HCT116 (cell line): ENCODE measurements at regions not wholly inside any gene's neighbourhood (a gene's known extent, or its start where the extent isn't known, plus 50 kb on each side); places are given as distances from the start of the nearest gene placed in this dataset.
"Not testable (repeated sequence)": the region's sequence is repeated elsewhere in the genome, so short reads cannot be mapped to it uniquely, and the experiment has no call there.

Experiments
- ATAC-seq: fragments of 200-7000 bp; cut with Tn5 transposase; 2 replicates; pipeline ENCODE4 v1.9.1; 2020; ENCODE audit warnings: mild to moderate bottlenecking, moderate library complexity
- BruUV-seq: library from RNA; stranded (reverse); fragments of 400-500 nt; replicated peaks from 2 replicates; lab custom pipeline; 2021; lab: Mats Ljungman, UMichigan
- CTCF ChIA-PET: fragments of 300-600 bp; sonication (Branson Sonifier 250); formaldehyde crosslinking; loops from one replicate; lab custom pipeline; 2021; ENCODE audit warnings: antibody characterized with exemption; lab: Charles Lee
- POLR2A ChIA-PET: fragments of 300-600, 350-600 bp; sonication (Branson Sonifier 250); formaldehyde crosslinking; loops from one replicate; lab custom pipeline; 2021; ENCODE audit warnings: antibody characterized with exemption; lab: Charles Lee
- RAD21 ChIA-PET, 2 experiments: fragments of 300-600 bp; sonication (Branson Sonifier 250); formaldehyde crosslinking; loops; one replicate each; lab custom pipeline; 2023; ENCODE audit warnings: low total read pairs in 2 of 2; ENCODE audit not compliant: uncharacterized antibody in 2 of 2, unreplicated experiment in 2 of 2, low non-redundant PET in 1 of 2; lab: Charles Lee
- DNase-seq: peaks from one replicate; pipeline ENCODE4 v3.0.0-alpha.2; 2010; ENCODE audit warnings: low read depth, low spot score
- H2AFZ ChIP-seq: fragments of 200-600 bp; shearing (Covaris generic), sonication (generic); 2 replicates; pipeline ENCODE4 v1.6.1; 2017; ENCODE audit warnings: low read depth, mixed run types, mixed read lengths, antibody characterized with exemption, low read length; ENCODE audit not compliant: poor library complexity, severe bottlenecking
- H3K27ac ChIP-seq: 2 replicates; pipeline ENCODE4 v1.5.1; 2012; ENCODE audit warnings: low read depth, low read length
- H3K27me3 ChIP-seq: fragments of 200-600 bp; sonication (generic); 2 replicates; pipeline ENCODE4 v1.6.1; 2016; ENCODE audit warnings: mixed run types, low read length, mixed read lengths; ENCODE audit not compliant: insufficient read depth
- H3K36me3 ChIP-seq, 2 experiments: fragments of 200-500 bp in 1 of 2; fragments of 200-600 bp in 1 of 2; sonication (Bioruptor generic) in 1 of 2; sonication (generic) in 1 of 2; 2 replicates each; pipeline versions ENCODE4 v1.5.1 to v1.6.1; 2014 to 2016; ENCODE audit warnings: low read length in 2 of 2, inconsistent platforms in 1 of 2, mixed read lengths in 1 of 2, mixed run types in 1 of 2; ENCODE audit not compliant: insufficient read depth in 2 of 2, control insufficient read depth in 1 of 2
- H3K4me1 ChIP-seq, 2 experiments: fragments of 200-600 bp in 1 of 2; sonication (generic) in 1 of 2; 2 replicates each; pipeline versions ENCODE4 v1.5.1 to v1.6.1; 2012 to 2017; ENCODE audit warnings: low read length in 2 of 2, inconsistent platforms in 1 of 2, mild to moderate bottlenecking in 1 of 2, mixed read lengths in 1 of 2, mixed run types in 1 of 2, moderate library complexity in 1 of 2; ENCODE audit not compliant: insufficient read depth in 2 of 2, control insufficient read depth in 1 of 2
- H3K4me2 ChIP-seq: fragments of 200-600 bp; sonication (generic); 2 replicates; pipeline ENCODE4 v1.6.1; 2017; ENCODE audit warnings: mixed run types, low read length, mixed read lengths
- H3K4me3 ChIP-seq, 2 experiments: fragments of 200-600 bp in 1 of 2; sonication (generic) in 1 of 2; replicated peaks in 1 of 2; 2 replicates each; pipeline ENCODE4 v1.5.1; 2011 to 2016; ENCODE audit warnings: low read length in 2 of 2, control low read depth in 1 of 2, low read depth in 1 of 2, mild to moderate bottlenecking in 1 of 2, mixed read lengths in 1 of 2, mixed run types in 1 of 2
- H3K79me2 ChIP-seq: fragments of 200-600 bp; sonication (generic); 2 replicates; pipeline ENCODE4 v1.6.1; 2017; ENCODE audit warnings: mild to moderate bottlenecking, mixed run types, low read length, moderate library complexity, mixed read lengths; ENCODE audit not compliant: insufficient read depth
- H3K9ac ChIP-seq: fragments of 200-600 bp; sonication (generic); 2 replicates; pipeline ENCODE4 v1.6.1; 2016; ENCODE audit warnings: low read length, mixed read lengths
- H3K9me2 ChIP-seq: fragments of 200-600 bp; sonication (generic), shearing (Covaris generic); 2 replicates; pipeline ENCODE4 v1.6.1; 2017; ENCODE audit warnings: mixed run types, mild to moderate bottlenecking, moderate library complexity; ENCODE audit not compliant: insufficient read depth
- H3K9me3 ChIP-seq, 2 experiments: fragments of 200-500 bp in 1 of 2; fragments of 200-600 bp in 1 of 2; sonication (Bioruptor generic) in 1 of 2; sonication (generic) in 1 of 2; 2 replicates each; pipeline ENCODE4 v1.6.1; 2014 to 2017; ENCODE audit warnings: low read length in 2 of 2, mixed read lengths in 2 of 2, inconsistent platforms in 1 of 2, low read depth in 1 of 2, mild to moderate bottlenecking in 1 of 2, mixed run types in 1 of 2, moderate library complexity in 1 of 2; ENCODE audit not compliant: control insufficient read depth in 1 of 2, insufficient read depth in 1 of 2
- H4K20me1 ChIP-seq: fragments of 200-600 bp; sonication (generic), shearing (Covaris generic); 2 replicates; pipeline ENCODE4 v1.6.1; 2017; ENCODE audit warnings: mixed run types, mild to moderate bottlenecking, moderate library complexity; ENCODE audit not compliant: insufficient read depth
- EGR1 ChIP-seq: IDR thresholded peaks from 2 replicates; pipeline ENCODE4 v1.6.1; 2012; ENCODE audit warnings: low read depth
- EZH2 ChIP-seq: fragments of 200-600 bp; sonication (generic); IDR thresholded peaks from 2 replicates; pipeline ENCODE4 v1.6.1; 2017; ENCODE audit warnings: antibody characterized with exemption, mixed run types
- EZH2phosphoT487 ChIP-seq: fragments of 200-600 bp; IDR thresholded peaks from 2 replicates; pipeline ENCODE4 v1.6.1; 2018; ENCODE audit warnings: antibody characterized with exemption, borderline replicate concordance
- FOSL1 ChIP-seq: IDR thresholded peaks from 2 replicates; pipeline ENCODE4 v1.6.1; 2012; ENCODE audit warnings: low read depth
- JUND ChIP-seq: IDR thresholded peaks from 2 replicates; pipeline ENCODE4 v1.6.1; 2012
- MAX ChIP-seq: IDR thresholded peaks from 2 replicates; pipeline ENCODE4 v1.6.1; 2012
- POLR2A ChIP-seq: IDR thresholded peaks from 2 replicates; pipeline ENCODE4 v1.7.0; 2011; ENCODE audit warnings: borderline replicate concordance; ENCODE audit not compliant: insufficient read depth, insufficient read length; ENCODE audit errors: extremely low read depth
- SP1 ChIP-seq: IDR thresholded peaks from 2 replicates; pipeline ENCODE4 v1.6.1; 2012; ENCODE audit warnings: low read depth
- ZNF274 ChIP-seq: fragments of 200-500 bp; sonication (Bioruptor generic); IDR thresholded peaks from 2 replicates; pipeline ENCODE4 v1.6.1; 2014; ENCODE audit warnings: mild to moderate bottlenecking, low read depth, low read length, inconsistent platforms
- intact Hi-C: fragments of 100-400 bp; cut with micrococcal nuclease; formaldehyde crosslinking; loops from 2 replicates; pipeline ENCODE4 v1.10.0; 2022

- CTCF ChIA-PET, result no interaction called here
- H3K27me3 ChIP-seq, result peaks cover 3% of the 10 kb centered on the region; the same call in 1 of the 2 replicates
Observed at GRCh38 chr6:166236596-166236995, 68.9 kb upstream of the TBXT start.

GRCh38 chr6:166235666-166236292, 68.1 kb upstream of the TBXT start:
- intact Hi-C loops, result no loop called here
- POLR2A ChIA-PET, result no interaction called here
- Histone ChIP-seq H3K27me3 (peaks cover 3% of the 10 kb centered on the region; the same call in 1 of the 2 replicates), H3K4me3 (no peak overlapping the region), H3K9ac (no peak overlapping the region), H4K20me1 (no peaks in the 10 kb centered on the region), H3K27ac (no peak overlapping the region), H2AFZ (no peak overlapping the region), H3K4me2 (no peak overlapping the region), H3K36me3 (no peaks in the 10 kb centered on the region), H3K4me1 (no peaks in the 10 kb centered on the region), H3K9me2 (no peaks in the 10 kb centered on the region), H3K79me2 (no peaks in the 10 kb centered on the region), H3K9me3 (no peaks in the 10 kb centered on the region)
- RAD21 ChIA-PET, result no interaction called here
- DNase-seq (no peak), ATAC-seq (no peak; the same call in 1 of the 2 replicates)
- TF ChIP-seq MAX (no peak), EZH2phosphoT487 (no peak), FOSL1 (no peak), EZH2 (no peak), JUND (no peak)
- BruUV-seq, result no TSS peak
- CTCF ChIA-PET, result no interaction called here

More at GRCh38 chr6:166236596-166236995, 68.9 kb upstream of the TBXT start:
- no peaks in the 10 kb centered on the region for H3K4me1 ChIP-seq
- no peaks in the 10 kb centered on the region for H3K79me2 ChIP-seq
- no peaks in the 10 kb centered on the region for H3K9me3 ChIP-seq
- ChIA-PET POLR2A (no interaction called here), RAD21 (no interaction called here)
- no peaks in the 10 kb centered on the region for H4K20me1 ChIP-seq
- DNase-seq, result no peak
- H2AFZ ChIP-seq, result no peak overlapping the region
- no peak for ATAC-seq
- BruUV-seq, result no TSS peak
- no peak overlapping the region for H3K27ac ChIP-seq
- no peak overlapping the region for H3K9ac ChIP-seq
- TF ChIP-seq ZNF274 (no peak), EZH2 (no peak), EGR1 (no peak), SP1 (no peak), POLR2A (no peak)
- TF ChIP-seq, all 23 proteins: peak for 0
- intact Hi-C loops, result no loop called here
- no peak overlapping the region for H3K4me3 ChIP-seq
- H3K9me2 ChIP-seq, result no peaks in the 10 kb centered on the region
- no peaks in the 10 kb centered on the region for H3K36me3 ChIP-seq
- no peak overlapping the region for H3K4me2 ChIP-seq

- intact Hi-C loops, ATAC-seq, H3K9me2 ChIP-seq, DNase-seq, POLR2A ChIA-PET, H3K27me3 ChIP-seq, H3K9ac ChIP-seq, H3K4me1 ChIP-seq, BruUV-seq, H4K20me1 ChIP-seq, H3K9me3 ChIP-seq, RAD21 ChIA-PET, H3K4me3 ChIP-seq, H3K79me2 ChIP-seq, H3K27ac ChIP-seq, H2AFZ ChIP-seq, H3K36me3 ChIP-seq, H3K4me2 ChIP-seq: not testable (repeated sequence)
- CTCF ChIA-PET, result interaction anchor here (0.7 kb wide), 1 partner anchor 387 kb away, joined by 3 read pairs; no protein-coding TSS in a partner anchor
Observed at GRCh38 chr6:166231181-166231580, 63.5 kb upstream of the TBXT start.
